ENCODE measurements at regions not wholly inside any gene's neighbourhood (a gene's known extent, or its start where the extent isn't known, plus 50 kb on each side); places are given as distances from the start of the nearest gene placed in this dataset.
"Not testable (repeated sequence)": the region's sequence is repeated elsewhere in the genome, so short reads cannot be mapped to it uniquely, and the experiment has no call there.

DNA sequence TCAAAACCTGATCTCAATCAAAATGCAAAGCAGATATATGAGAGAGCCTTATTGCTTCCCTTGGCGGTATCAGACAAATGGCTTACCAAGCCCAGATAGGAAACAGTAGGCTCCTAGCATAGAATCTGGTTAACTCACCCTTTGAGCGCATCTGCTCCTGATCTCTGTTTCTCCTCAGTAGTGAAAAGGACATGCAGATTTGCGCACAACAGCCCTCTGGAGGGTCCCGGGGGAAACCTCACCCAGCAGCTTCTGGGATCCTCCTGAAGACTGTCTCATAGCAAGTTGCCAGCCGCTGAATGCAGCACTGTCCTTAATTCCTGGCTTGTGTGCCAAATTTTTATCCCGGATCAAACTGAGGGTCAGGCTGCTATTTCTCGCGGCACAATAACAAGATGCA is 192.2 kb downstream of the FASLG start:
- peaks cover 0 to 9% (median 5%) of the 10 kb centered on the region in 9 donors for H3K9me3 Mint-ChIP-seq

DNA sequence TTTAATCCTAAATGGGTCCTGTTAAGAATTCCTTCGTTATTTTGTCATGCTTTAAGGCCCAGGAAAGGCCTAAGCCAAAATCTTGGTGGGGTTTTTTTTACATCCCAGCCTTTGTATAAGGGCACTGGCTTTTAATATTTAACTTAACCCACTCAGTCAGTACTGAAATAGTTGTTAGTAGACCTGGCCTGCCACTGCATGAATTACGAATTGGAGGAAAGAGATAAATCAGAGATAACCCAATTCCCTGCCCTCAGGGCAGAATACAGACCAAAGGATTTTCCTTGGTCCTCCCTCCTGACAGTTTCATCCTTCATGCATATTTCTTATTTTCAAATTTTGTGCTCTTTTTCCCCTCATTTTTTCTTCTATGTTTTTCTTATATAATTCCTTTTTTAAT is 193.0 kb downstream of the FASLG start:
- no peak for DNase-seq
- no peak for ATAC-seq
- Mint-ChIP-seq H3K4me1 (peaks cover 0 to 2% (median 2%) of the 10 kb centered on the region in 4 donors), H3K4me3 (no peak overlapping the region), H3K36me3 (peaks cover 0 to 5% (median 4%) of the 10 kb centered on the region in 3 donors), H3K27me3 (peaks cover 0 to 2% (median 0%) of the 10 kb centered on the region in 5 donors), H3K27ac (peak overlapping the region in 1 of 10 donors; percentile 7), H3K9me3 (peaks cover 0 to 9% (median 5%) of the 10 kb centered on the region in 9 donors)
- POLR2A ChIA-PET, result no interaction called here

More for the DNA sequence above, 192.2 kb downstream of the FASLG start:
- Mint-ChIP-seq H3K36me3 (peaks cover 0 to 5% (median 4%) of the 10 kb centered on the region in 3 donors), H3K4me3 (no peak overlapping the region), H3K27ac (no peak overlapping the region), H3K27me3 (no peaks in the 10 kb centered on the region), H3K4me1 (peaks cover 3 to 10% (median 5%) of the 10 kb centered on the region in 4 donors)
- POLR2A ChIA-PET, result no interaction called here
- ATAC-seq (no peak), DNase-seq (no peak)

DNA sequence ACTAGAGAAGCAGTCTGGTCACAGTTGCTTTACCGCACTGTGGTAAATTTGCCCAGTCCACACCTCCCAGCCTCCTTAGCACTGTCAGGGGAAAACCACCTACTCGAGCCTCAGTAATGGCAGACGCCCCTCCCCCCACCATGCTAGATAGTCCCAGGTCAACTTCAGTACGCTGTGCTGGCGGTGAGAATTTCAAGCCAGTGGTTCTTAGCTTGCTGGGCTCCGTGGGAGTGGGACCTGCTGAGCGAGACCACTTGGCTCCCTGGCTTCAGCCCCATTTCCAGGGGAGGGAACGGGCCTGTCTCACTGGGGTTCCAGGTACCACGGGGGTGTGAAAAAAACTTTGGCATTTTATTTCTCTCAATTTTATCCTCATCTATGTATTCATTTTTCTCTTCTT is 194.8 kb downstream of the TNFSF18 start:
- H3K36me3 Mint-ChIP-seq, H3K27ac Mint-ChIP-seq, DNase-seq, POLR2A ChIA-PET, H3K4me3 Mint-ChIP-seq, H3K27me3 Mint-ChIP-seq, H3K9me3 Mint-ChIP-seq, H3K4me1 Mint-ChIP-seq, ATAC-seq: not testable (repeated sequence)

DNA sequence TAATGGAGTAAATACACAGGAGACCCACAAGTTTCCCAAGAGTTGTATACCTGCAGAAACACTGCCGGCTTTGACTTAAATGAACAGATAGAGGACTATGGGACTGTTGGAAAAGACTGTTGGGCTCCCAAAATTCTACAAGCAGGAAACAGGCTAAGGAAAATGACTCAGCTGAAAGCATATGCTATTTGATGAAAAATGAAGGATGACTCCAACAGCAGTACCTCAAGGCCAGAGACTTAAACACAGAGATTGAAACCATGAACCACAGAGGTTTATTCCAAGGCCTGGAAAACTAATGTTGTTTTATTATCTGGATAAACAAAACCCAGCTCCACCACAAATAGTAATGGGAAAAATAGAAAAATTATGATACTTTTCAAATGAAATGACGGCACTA is 187.7 kb downstream of the TNFSF18 start:
- Mint-ChIP-seq H3K36me3 (no peaks in the 10 kb centered on the region), H3K27me3 (no peaks in the 10 kb centered on the region), H3K4me3 (no peak overlapping the region), H3K9me3 (peaks cover 0 to 5% (median 0%) of the 10 kb centered on the region in 9 donors), H3K27ac (no peak overlapping the region), H3K4me1 (peaks cover 0 to 7% (median 3%) of the 10 kb centered on the region in 4 donors)
- POLR2A ChIA-PET, result no interaction called here
- DNase-seq, result no peak
- ATAC-seq, result no peak

DNA sequence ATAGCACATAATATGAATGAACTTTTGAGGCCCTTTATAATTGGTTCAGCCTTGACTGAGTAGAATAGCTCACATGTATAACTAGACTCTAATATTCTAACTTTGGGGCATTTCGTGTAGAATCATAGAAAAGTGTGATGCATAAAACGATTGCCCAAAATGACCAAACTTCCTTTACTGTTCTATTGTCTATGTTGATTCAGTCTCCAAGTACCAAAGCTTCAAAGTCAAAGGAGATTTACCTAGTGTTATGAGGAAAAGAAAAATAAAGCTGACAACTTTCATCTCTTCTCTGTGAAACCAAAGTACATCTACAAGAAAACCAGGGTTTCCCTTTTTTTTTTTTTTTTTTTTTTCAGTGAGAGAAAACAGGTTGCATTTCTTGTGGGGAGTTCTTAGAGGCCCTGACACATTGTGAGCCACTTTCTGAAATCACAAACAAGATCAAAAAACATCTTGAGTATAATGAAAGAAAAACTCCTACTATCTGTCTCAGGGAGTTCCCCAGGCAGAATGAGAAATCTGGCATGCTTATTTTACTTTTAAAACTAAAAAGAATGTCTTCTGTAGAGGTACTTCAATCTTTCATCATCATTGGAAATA is 183.4 kb downstream of the TNFSF18 start:
- Mint-ChIP-seq H3K27me3 (no peaks in the 10 kb centered on the region), H3K9me3 (no peaks in the 10 kb centered on the region), H3K4me1 (peaks cover 4 to 19% (median 10%) of the 10 kb centered on the region in 4 donors), H3K36me3 (no peaks in the 10 kb centered on the region), H3K4me3 (peak overlapping the region in 1 of 10 donors; percentile 37), H3K27ac (peak overlapping the region in 7 of 10 donors; percentile 22 to 80 (median 69))
- DNase-seq (peak in 3 of 10 donors; percentile 10 to 58 (median 54)), ATAC-seq (peak; percentile 89 to 93)
- POLR2A ChIA-PET, result interaction anchor here (0.6 to 0.7 kb wide), 3 partner anchors 12 to 257 kb away, joined by 4 read pairs; no protein-coding TSS in a partner anchor

DNA sequence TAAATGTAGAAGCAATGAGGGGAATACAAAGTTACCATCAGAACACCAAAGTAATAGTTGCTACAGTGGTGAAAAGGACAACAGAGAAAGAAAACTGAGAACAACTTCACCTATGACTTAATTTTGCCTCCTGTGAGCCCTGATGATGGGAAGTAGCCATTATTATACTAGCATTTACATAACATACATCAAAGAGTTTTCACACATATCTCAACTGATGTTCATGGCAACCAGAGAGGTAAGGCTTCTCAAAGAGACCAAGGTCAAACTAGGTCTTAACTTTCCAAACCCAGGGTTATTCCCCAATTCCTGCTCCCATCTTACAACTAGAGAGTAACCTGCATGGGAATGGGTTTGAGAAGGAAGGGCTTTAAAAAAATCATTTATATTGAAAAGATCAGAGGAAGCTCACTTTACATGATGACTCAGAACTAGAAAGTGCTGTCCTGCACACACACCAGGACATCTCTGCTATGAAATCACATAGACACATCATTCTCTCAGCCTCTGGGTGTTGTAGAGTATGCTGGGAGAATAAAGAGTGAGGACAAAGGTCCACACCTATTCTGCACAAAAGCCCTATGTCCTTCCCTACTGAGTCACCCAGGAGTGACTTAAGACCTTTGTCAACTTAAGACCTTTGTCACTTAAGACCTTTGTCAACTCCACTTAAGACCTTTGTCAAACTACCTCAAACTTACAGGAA is 179.7 kb downstream of the TNFSF18 start:
- no peaks in the 10 kb centered on the region for H3K27me3 Mint-ChIP-seq
- H3K4me1 Mint-ChIP-seq, result peaks cover 7 to 26% (median 16%) of the 10 kb centered on the region in 4 donors
- no peaks in the 10 kb centered on the region for H3K9me3 Mint-ChIP-seq
- H3K4me3 Mint-ChIP-seq, result no peak overlapping the region
- H3K36me3 Mint-ChIP-seq, result no peaks in the 10 kb centered on the region
- no peak for ATAC-seq
- POLR2A ChIA-PET, result no interaction called here
- peak overlapping the region in 1 of 10 donors; percentile 61 for H3K27ac Mint-ChIP-seq
- no peak for DNase-seq

DNA sequence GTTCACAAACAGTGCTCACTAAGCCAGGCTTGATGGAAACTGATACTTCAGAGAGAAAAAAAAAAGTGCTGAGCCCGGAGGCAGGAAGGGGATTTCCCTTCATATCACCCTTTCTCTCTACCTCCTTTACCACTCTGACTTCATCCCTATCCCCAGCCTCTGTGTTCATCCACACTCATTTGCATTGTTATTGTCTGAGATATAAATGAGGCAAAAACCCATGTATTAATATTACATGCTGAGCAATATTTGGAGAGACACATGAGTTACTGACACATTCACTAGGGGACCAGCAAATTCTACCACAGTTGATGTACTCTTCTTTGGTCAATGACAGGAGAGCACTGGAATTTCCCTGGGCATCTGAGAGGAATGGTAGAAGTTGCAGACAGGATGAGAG is 175.8 kb downstream of the TNFSF18 start:
- Mint-ChIP-seq H3K36me3 (no peaks in the 10 kb centered on the region), H3K4me3 (no peak overlapping the region), H3K4me1 (peaks cover 5 to 19% (median 13%) of the 10 kb centered on the region in 4 donors), H3K9me3 (peaks cover 0 to 2% (median 0%) of the 10 kb centered on the region in 9 donors), H3K27me3 (no peaks in the 10 kb centered on the region), H3K27ac (no peak overlapping the region)
- ATAC-seq, result peak in 1 of 2 donors; percentile 49
- POLR2A ChIA-PET, result no interaction called here
- DNase-seq, result no peak

DNA sequence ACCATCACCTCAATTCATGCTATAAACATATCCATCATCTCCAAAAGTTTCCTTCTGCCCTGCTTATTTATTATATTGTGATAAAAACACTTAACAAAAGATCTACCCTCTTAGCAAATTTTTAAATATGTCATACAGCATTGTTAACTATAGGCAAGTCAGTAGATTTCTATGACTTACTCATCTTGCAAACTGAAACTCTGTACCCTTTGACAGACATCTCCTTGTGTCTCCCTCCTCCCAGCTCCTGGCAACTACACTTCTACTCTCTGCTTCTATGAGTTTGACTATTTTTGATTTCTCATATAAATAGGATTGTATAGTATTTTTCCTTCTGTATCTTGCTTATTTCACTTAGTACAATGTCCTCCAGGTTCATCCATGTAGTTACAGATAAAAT is 174.8 kb downstream of the TNFSF18 start:
- H3K27me3 Mint-ChIP-seq, result no peaks in the 10 kb centered on the region

DNA sequence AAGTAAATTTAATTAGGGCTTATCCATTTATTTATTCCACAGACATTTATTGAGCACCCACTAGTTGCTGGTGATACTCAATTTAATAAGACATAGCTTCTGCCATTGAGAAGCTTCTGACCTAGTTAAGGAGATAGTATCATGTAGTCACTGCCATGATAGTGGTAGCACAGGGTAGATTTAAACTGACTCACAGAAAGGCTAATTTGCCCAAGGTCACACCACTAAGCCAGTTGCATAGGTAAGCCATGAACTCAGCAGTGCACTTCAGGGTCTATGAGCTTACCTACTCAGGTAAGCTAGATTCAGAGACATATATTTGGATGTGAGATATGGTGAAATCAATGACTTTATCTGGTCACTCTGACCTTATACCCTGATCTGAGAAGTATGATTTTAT is 168.4 kb downstream of the TNFSF18 start:
- Mint-ChIP-seq H3K9me3 (peaks cover 0 to 2% (median 0%) of the 10 kb centered on the region in 9 donors), H3K36me3 (no peaks in the 10 kb centered on the region), H3K4me3 (no peak overlapping the region), H3K27ac (no peak overlapping the region), H3K4me1 (peaks cover 0 to 14% (median 9%) of the 10 kb centered on the region in 4 donors), H3K27me3 (peaks cover 0 to 7% (median 0%) of the 10 kb centered on the region in 5 donors)
- POLR2A ChIA-PET, result no interaction called here
- ATAC-seq (no peak), DNase-seq (no peak)

More for the DNA sequence above, 174.8 kb downstream of the TNFSF18 start:
- H3K4me1 Mint-ChIP-seq, result peaks cover 5 to 17% (median 11%) of the 10 kb centered on the region in 4 donors
- H3K9me3 Mint-ChIP-seq, result peaks cover 0 to 2% (median 0%) of the 10 kb centered on the region in 9 donors
- H3K36me3 Mint-ChIP-seq, result no peaks in the 10 kb centered on the region
- H3K4me3 Mint-ChIP-seq, result no peak overlapping the region
- DNase-seq, result no peak
- POLR2A ChIA-PET, result no interaction called here
- no peak overlapping the region for H3K27ac Mint-ChIP-seq
- no peak for ATAC-seq

DNA sequence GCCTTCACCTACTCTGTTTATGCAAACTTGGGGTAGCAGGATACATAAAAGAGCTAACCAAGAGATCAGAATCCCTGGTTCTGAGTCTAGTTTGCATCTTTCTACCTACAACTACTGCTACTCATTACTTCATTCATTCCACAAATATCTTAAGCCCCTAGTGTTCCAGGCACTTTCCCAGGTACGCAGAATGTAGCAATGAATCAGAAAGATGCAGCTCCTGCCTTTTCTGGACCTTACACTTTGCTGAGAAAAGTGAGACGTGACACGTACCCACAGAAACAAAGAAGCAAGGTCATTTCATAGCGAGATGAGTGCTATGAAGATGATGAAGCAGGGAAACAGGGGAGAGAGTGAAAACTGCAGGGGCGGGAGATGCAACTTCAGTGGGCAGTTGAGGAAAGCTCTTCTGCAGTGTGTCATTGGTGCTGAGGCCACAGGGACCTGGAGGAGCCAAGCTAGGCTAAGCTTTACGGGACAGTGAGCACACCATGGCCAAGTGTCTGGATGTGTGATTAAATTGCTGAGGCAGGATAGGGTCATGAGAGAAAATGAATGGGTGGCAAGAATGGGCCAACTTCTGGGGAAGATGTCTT is 167.9 kb downstream of the TNFSF18 start:
- no peaks in the 10 kb centered on the region for H3K36me3 Mint-ChIP-seq
- H3K27ac Mint-ChIP-seq, result no peak overlapping the region
- DNase-seq (no peak), ATAC-seq (no peak)
- H3K4me3 Mint-ChIP-seq, result peak overlapping the region in 1 of 10 donors; percentile 2
- peaks cover 0 to 2% (median 0%) of the 10 kb centered on the region in 9 donors for H3K9me3 Mint-ChIP-seq
- H3K27me3 Mint-ChIP-seq, result peaks cover 0 to 7% (median 0%) of the 10 kb centered on the region in 5 donors
- H3K4me1 Mint-ChIP-seq, result peaks cover 0 to 14% (median 9%) of the 10 kb centered on the region in 4 donors
- POLR2A ChIA-PET, result interaction anchor here (1.9 kb wide), 1 partner anchor 12 kb away, joined by 8 read pairs; no protein-coding TSS in a partner anchor

DNA sequence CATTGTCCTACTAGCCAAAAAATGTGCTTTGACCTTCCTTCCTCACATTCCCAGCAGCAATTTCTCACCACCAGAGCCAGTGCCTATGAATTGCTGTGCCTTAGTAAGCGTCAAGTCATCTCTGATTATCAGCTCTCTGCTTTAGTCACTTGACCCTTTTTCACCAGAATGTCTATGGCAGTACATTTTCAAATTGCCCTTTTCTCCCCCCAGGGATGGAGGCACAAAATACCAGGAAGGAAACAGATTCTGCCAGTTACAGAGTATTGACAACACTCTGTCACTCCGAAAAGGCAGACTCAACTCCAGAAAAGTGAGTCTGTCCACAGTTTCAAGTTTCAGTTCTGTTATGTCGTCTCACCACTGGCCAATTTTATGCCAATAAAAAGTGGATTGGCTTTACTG is 167.4 kb downstream of the TNFSF18 start:
- ATAC-seq (no peak), DNase-seq (no peak)
- no peaks in the 10 kb centered on the region for H3K36me3 Mint-ChIP-seq
- peaks cover 0 to 14% (median 9%) of the 10 kb centered on the region in 4 donors for H3K4me1 Mint-ChIP-seq
- peaks cover 0 to 2% (median 0%) of the 10 kb centered on the region in 9 donors for H3K9me3 Mint-ChIP-seq
- no peak overlapping the region for H3K27ac Mint-ChIP-seq
- POLR2A ChIA-PET, result interaction anchor here (1.9 kb wide), 1 partner anchor 11 kb away, joined by 8 read pairs; no protein-coding TSS in a partner anchor
- peak overlapping the region in 1 of 10 donors; percentile 24 for H3K4me3 Mint-ChIP-seq
- H3K27me3 Mint-ChIP-seq, result peaks cover 0 to 7% (median 0%) of the 10 kb centered on the region in 5 donors

DNA sequence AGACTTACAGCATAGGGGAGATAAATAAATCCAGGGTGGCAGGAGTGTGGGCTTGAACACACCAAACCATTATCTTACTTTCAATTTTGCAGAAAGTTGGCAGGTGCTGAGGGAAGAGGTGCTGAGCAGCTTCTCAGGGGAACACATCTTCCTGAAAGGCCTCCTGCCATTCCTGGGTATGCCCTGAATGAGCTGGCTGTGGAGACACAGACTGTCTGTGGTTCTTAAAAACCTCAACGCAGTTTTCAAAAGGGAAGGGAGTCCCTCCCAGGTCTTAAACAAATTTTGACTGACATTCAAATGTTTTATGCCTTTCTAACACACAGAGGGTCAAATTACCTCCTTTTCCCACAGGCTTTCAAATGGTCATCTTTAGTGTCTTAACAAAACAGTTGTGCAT is 166.9 kb downstream of the TNFSF18 start:
- H3K4me3 Mint-ChIP-seq, result no peak overlapping the region
- ATAC-seq, result no peak
- peaks cover 0 to 14% (median 9%) of the 10 kb centered on the region in 4 donors for H3K4me1 Mint-ChIP-seq
- no peaks in the 10 kb centered on the region for H3K36me3 Mint-ChIP-seq
- POLR2A ChIA-PET, result interaction anchor here (1.9 kb wide), 1 partner anchor 11 kb away, joined by 8 read pairs; no protein-coding TSS in a partner anchor
- peaks cover 0 to 7% (median 0%) of the 10 kb centered on the region in 5 donors for H3K27me3 Mint-ChIP-seq
- peaks cover 0 to 3% (median 0%) of the 10 kb centered on the region in 9 donors for H3K9me3 Mint-ChIP-seq
- DNase-seq, result no peak
- H3K27ac Mint-ChIP-seq, result peak overlapping the region in 1 of 10 donors; percentile 4
